GM23338 (cell line): ENCODE measurements at regions not wholly inside any gene's neighbourhood (a gene's known extent, or its start where the extent isn't known, plus 50 kb on each side); places are given as distances from the start of the nearest gene placed in this dataset.

ENCODE experiments used
- ATAC-seq: fragments of 200-7000 bp; cut with Tn5 transposase; 3 replicates; pipeline ENCODE4 v1.9.1; 2020
- DNase-seq: peaks from one replicate; pipeline ENCODE4 v3.0.0-alpha.2; 2015; ENCODE audit warnings: low spot score
- H2AFZ ChIP-seq: fragments of 200-600 bp; sonication (generic); 2 replicates; pipeline ENCODE4 v1.8.0; 2016; ENCODE audit warnings: antibody characterized with exemption, mild to moderate bottlenecking, moderate library complexity
- H3F3A ChIP-seq: fragments of 200-600 bp; sonication (generic); replicated peaks from 2 replicates; pipeline ENCODE4 v1.8.0; 2017; ENCODE audit warnings: antibody characterized with exemption, mixed run types, low read depth
- H3K27ac ChIP-seq: fragments of 200-600 bp; sonication (generic); 2 replicates; pipeline ENCODE4 v1.6.1; 2016; ENCODE audit warnings: low read depth
- H3K27me3 ChIP-seq: fragments of 200-600 bp; sonication (generic); 2 replicates; pipeline ENCODE4 v1.8.0; 2016; ENCODE audit warnings: mild to moderate bottlenecking, mixed run types, moderate library complexity; ENCODE audit not compliant: insufficient read depth
- H3K36me3 ChIP-seq: fragments of 200-600 bp; sonication (generic); 2 replicates; pipeline ENCODE4 v1.8.0; 2016; ENCODE audit warnings: mild to moderate bottlenecking; ENCODE audit not compliant: insufficient read depth
- H3K4me1 ChIP-seq: fragments of 200-600 bp; sonication (generic); 2 replicates; pipeline ENCODE4 v1.8.0; 2016; ENCODE audit warnings: mild to moderate bottlenecking, moderate library complexity; ENCODE audit not compliant: insufficient read depth
- H3K4me2 ChIP-seq: fragments of 200-600 bp; sonication (generic); 2 replicates; pipeline ENCODE4 v1.7.1; 2017; ENCODE audit warnings: mixed run types
- H3K4me3 ChIP-seq: fragments of 200-600 bp; sonication (generic); 2 replicates; pipeline ENCODE4 v1.6.1; 2016; ENCODE audit warnings: mixed run types
- H3K79me2 ChIP-seq: fragments of 200-600 bp; sonication (generic); replicated peaks from 2 replicates; pipeline ENCODE4 v1.8.0; 2017; ENCODE audit warnings: mild to moderate bottlenecking; ENCODE audit not compliant: insufficient read depth
- H3K9me2 ChIP-seq: fragments of 200-600 bp; sonication (generic); 2 replicates; pipeline ENCODE4 v1.8.0; 2017; ENCODE audit not compliant: insufficient read depth
- H4K20me1 ChIP-seq: fragments of 200-600 bp; sonication (generic); replicated peaks from 2 replicates; pipeline ENCODE4 v1.8.0; 2017; ENCODE audit warnings: mild to moderate bottlenecking; ENCODE audit not compliant: insufficient read depth
- H3K27ac Mint-ChIP-seq: 2 replicates; pipeline ENCODE4 v1.8.0; 2020; ENCODE audit warnings: inconsistent platforms, mild to moderate bottlenecking, moderate library complexity, mixed read lengths
- H3K27me3 Mint-ChIP-seq: 3 replicates; pipeline ENCODE4 v1.8.0; 2022; ENCODE audit warnings: low read depth, mild to moderate bottlenecking, moderate library complexity, mixed read lengths, inconsistent platforms; ENCODE audit not compliant: insufficient read depth, poor library complexity
- H3K36me3 Mint-ChIP-seq: 3 replicates; pipeline ENCODE4 v1.8.0; 2021; ENCODE audit warnings: low read depth, mild to moderate bottlenecking, inconsistent platforms, moderate library complexity, mixed read lengths
- H3K4me1 Mint-ChIP-seq: 3 replicates; pipeline ENCODE4 v1.8.0; 2020; ENCODE audit warnings: mild to moderate bottlenecking, inconsistent platforms, mixed read lengths
- H3K4me3 Mint-ChIP-seq: 3 replicates; pipeline ENCODE4 v1.8.0; 2021; ENCODE audit warnings: moderate library complexity, mild to moderate bottlenecking, inconsistent platforms, mixed read lengths
- H3K9me3 Mint-ChIP-seq: 3 replicates; pipeline ENCODE4 v1.8.0; 2020; ENCODE audit warnings: moderate library complexity, mild to moderate bottlenecking, inconsistent platforms, mixed read lengths
- CREB1 ChIP-seq: fragments of 250-450 bp; sonication (Bioruptor Pico); IDR thresholded peaks from 2 replicates; pipeline ENCODE4 v1.5.0; 2020; ENCODE audit warnings: low read depth, mild to moderate bottlenecking, moderate library complexity
- EZH2 ChIP-seq: fragments of 200-600 bp; sonication (generic); IDR thresholded peaks from one replicate; pipeline ENCODE4 v1.8.0; 2017; ENCODE audit warnings: antibody characterized with exemption, mild to moderate bottlenecking, low read depth; ENCODE audit not compliant: unreplicated experiment
- EZH2phosphoT487 ChIP-seq: fragments of 200-600 bp; sonication (generic); IDR thresholded peaks from one replicate; pipeline ENCODE4 v1.8.1; 2018; ENCODE audit warnings: antibody characterized with exemption; ENCODE audit not compliant: unreplicated experiment
- JUNB ChIP-seq: IDR thresholded peaks from one replicate; pipeline ENCODE4 v1.6.1; 2016; ENCODE audit warnings: antibody characterized with exemption; ENCODE audit not compliant: unreplicated experiment
- POLR2AphosphoS5 ChIP-seq: IDR thresholded peaks from 2 replicates; pipeline ENCODE4 v1.6.1; 2016; ENCODE audit warnings: antibody characterized with exemption, low read depth
- STAT1 ChIP-seq: IDR thresholded peaks from one replicate; pipeline ENCODE4 v1.6.1; 2016; ENCODE audit warnings: antibody characterized with exemption; ENCODE audit not compliant: unreplicated experiment
- ZNF114 ChIP-seq: fragments of 250-450 bp; sonication (Bioruptor Pico); IDR thresholded peaks from 2 replicates; pipeline ENCODE4 v1.5.0; 2020; ENCODE audit warnings: mild to moderate bottlenecking, moderate library complexity
- TF ChIP-seq, protein P1 (sequence below): fragments of 250-450 bp; sonication (Bioruptor Pico); IDR thresholded peaks from 2 replicates; pipeline ENCODE4 v1.5.0; 2020; ENCODE audit warnings: mild to moderate bottlenecking, moderate library complexity
- TF ChIP-seq, protein P2 (sequence below), 2 experiments: fragments of 200-600 bp in 1 of 2; sonication (generic) in 1 of 2; conservative IDR thresholded peaks; 2 replicates each; pipeline versions ENCODE4 v1.5.1 to v1.6.1; 2016 to 2017; ENCODE audit warnings: antibody characterized with exemption in 2 of 2, low read depth in 2 of 2, mild to moderate bottlenecking in 2 of 2, moderate library complexity in 1 of 2
- TF ChIP-seq, protein P3 (sequence below): IDR thresholded peaks from 2 replicates; pipeline ENCODE4 v1.6.1; 2016; ENCODE audit warnings: antibody characterized with exemption
- TF ChIP-seq, protein P4 (sequence below): IDR thresholded peaks from one replicate; pipeline ENCODE4 v1.6.1; 2018; ENCODE audit warnings: antibody characterized with exemption; ENCODE audit not compliant: unreplicated experiment

DNA sequence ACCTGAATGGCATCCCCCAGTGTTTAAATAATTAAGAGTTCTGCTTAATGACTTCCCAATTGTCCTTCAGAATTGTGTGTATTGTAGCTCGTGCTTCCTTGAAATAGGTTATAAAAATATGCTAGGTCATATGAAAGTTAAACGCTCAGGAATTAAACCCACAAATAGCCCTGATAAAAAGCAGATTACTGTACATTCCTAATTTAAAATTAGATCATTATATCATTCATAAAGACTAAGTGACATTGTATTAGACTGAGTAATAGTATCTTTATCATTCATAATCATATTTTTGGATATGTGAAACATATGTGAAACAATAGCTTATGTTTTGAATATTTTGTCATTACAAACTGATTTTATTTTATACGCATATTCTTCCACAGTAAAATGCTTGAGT lies 1706.7 kb downstream of the HACE1 start:
- Histone ChIP-seq H2AFZ (no peak overlapping the region), H4K20me1 (no peaks in the 10 kb centered on the region), H3K4me2 (no peak overlapping the region), H3K27ac (no peak overlapping the region), H3K4me1 (0 out of 2 replicates have a peak, but pooled peaks cover 4% of the 10 kb centered on the region), H3K9me2 (no peaks in the 10 kb centered on the region), H3K4me3 (no peak overlapping the region), H3K27me3 (no peaks in the 10 kb centered on the region), H3F3A (no peaks in the 10 kb centered on the region), H3K79me2 (no peaks in the 10 kb centered on the region), H3K36me3 (no peaks in the 10 kb centered on the region)
- no peak overlapping the region for H3K4me3 Mint-ChIP-seq
- no peaks in the 10 kb centered on the region for H3K4me1 Mint-ChIP-seq
- TF ChIP-seq, protein P1, sequence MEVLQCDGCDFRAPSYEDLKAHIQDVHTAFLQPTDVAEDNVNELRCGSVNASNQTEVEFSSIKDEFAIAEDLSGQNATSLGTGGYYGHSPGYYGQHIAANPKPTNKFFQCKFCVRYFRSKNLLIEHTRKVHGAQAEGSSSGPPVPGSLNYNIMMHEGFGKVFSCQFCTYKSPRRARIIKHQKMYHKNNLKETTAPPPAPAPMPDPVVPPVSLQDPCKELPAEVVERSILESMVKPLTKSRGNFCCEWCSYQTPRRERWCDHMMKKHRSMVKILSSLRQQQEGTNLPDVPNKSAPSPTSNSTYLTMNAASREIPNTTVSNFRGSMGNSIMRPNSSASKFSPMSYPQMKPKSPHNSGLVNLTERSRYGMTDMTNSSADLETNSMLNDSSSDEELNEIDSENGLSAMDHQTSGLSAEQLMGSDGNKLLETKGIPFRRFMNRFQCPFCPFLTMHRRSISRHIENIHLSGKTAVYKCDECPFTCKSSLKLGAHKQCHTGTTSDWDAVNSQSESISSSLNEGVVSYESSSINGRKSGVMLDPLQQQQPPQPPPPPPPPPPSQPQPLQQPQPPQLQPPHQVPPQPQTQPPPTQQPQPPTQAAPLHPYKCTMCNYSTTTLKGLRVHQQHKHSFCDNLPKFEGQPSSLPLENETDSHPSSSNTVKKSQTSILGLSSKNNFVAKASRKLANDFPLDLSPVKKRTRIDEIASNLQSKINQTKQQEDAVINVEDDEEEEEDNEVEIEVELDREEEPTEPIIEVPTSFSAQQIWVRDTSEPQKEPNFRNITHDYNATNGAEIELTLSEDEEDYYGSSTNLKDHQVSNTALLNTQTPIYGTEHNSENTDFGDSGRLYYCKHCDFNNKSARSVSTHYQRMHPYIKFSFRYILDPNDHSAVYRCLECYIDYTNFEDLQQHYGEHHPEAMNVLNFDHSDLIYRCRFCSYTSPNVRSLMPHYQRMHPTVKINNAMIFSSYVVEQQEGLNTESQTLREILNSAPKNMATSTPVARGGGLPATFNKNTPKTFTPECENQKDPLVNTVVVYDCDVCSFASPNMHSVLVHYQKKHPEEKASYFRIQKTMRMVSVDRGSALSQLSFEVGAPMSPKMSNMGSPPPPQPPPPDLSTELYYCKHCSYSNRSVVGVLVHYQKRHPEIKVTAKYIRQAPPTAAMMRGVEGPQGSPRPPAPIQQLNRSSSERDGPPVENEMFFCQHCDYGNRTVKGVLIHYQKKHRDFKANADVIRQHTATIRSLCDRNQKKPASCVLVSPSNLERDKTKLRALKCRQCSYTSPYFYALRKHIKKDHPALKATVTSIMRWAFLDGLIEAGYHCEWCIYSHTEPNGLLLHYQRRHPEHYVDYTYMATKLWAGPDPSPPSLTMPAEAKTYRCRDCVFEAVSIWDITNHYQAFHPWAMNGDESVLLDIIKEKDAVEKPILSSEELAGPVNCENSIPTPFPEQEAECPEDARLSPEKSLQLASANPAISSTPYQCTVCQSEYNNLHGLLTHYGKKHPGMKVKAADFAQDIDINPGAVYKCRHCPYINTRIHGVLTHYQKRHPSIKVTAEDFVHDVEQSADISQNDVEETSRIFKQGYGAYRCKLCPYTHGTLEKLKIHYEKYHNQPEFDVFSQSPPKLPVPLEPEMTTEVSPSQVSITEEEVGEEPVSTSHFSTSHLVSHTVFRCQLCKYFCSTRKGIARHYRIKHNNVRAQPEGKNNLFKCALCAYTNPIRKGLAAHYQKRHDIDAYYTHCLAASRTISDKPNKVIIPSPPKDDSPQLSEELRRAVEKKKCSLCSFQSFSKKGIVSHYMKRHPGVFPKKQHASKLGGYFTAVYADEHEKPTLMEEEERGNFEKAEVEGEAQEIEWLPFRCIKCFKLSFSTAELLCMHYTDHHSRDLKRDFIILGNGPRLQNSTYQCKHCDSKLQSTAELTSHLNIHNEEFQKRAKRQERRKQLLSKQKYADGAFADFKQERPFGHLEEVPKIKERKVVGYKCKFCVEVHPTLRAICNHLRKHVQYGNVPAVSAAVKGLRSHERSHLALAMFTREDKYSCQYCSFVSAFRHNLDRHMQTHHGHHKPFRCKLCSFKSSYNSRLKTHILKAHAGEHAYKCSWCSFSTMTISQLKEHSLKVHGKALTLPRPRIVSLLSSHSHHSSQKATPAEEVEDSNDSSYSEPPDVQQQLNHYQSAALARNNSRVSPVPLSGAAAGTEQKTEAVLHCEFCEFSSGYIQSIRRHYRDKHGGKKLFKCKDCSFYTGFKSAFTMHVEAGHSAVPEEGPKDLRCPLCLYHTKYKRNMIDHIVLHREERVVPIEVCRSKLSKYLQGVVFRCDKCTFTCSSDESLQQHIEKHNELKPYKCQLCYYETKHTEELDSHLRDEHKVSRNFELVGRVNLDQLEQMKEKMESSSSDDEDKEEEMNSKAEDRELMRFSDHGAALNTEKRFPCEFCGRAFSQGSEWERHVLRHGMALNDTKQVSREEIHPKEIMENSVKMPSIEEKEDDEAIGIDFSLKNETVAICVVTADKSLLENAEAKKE (CRISPR knock-in tag): no peak
- TF ChIP-seq EZH2phosphoT487 (no peak), STAT1 (no peak), ZNF114 (CRISPR knock-in tag) (no peak), EZH2 (no peak), CREB1 (CRISPR knock-in tag) (no peak), POLR2AphosphoS5 (no peak), JUNB (no peak)
- TF ChIP-seq, protein P2, sequence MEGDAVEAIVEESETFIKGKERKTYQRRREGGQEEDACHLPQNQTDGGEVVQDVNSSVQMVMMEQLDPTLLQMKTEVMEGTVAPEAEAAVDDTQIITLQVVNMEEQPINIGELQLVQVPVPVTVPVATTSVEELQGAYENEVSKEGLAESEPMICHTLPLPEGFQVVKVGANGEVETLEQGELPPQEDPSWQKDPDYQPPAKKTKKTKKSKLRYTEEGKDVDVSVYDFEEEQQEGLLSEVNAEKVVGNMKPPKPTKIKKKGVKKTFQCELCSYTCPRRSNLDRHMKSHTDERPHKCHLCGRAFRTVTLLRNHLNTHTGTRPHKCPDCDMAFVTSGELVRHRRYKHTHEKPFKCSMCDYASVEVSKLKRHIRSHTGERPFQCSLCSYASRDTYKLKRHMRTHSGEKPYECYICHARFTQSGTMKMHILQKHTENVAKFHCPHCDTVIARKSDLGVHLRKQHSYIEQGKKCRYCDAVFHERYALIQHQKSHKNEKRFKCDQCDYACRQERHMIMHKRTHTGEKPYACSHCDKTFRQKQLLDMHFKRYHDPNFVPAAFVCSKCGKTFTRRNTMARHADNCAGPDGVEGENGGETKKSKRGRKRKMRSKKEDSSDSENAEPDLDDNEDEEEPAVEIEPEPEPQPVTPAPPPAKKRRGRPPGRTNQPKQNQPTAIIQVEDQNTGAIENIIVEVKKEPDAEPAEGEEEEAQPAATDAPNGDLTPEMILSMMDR (conservative IDR thresholded peaks at IDR 0.05; ENCODE audit: low read depth in 2 of 2): no peak
- TF ChIP-seq, protein P3, sequence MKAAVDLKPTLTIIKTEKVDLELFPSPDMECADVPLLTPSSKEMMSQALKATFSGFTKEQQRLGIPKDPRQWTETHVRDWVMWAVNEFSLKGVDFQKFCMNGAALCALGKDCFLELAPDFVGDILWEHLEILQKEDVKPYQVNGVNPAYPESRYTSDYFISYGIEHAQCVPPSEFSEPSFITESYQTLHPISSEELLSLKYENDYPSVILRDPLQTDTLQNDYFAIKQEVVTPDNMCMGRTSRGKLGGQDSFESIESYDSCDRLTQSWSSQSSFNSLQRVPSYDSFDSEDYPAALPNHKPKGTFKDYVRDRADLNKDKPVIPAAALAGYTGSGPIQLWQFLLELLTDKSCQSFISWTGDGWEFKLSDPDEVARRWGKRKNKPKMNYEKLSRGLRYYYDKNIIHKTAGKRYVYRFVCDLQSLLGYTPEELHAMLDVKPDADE: no peak
- TF ChIP-seq, protein P4, sequence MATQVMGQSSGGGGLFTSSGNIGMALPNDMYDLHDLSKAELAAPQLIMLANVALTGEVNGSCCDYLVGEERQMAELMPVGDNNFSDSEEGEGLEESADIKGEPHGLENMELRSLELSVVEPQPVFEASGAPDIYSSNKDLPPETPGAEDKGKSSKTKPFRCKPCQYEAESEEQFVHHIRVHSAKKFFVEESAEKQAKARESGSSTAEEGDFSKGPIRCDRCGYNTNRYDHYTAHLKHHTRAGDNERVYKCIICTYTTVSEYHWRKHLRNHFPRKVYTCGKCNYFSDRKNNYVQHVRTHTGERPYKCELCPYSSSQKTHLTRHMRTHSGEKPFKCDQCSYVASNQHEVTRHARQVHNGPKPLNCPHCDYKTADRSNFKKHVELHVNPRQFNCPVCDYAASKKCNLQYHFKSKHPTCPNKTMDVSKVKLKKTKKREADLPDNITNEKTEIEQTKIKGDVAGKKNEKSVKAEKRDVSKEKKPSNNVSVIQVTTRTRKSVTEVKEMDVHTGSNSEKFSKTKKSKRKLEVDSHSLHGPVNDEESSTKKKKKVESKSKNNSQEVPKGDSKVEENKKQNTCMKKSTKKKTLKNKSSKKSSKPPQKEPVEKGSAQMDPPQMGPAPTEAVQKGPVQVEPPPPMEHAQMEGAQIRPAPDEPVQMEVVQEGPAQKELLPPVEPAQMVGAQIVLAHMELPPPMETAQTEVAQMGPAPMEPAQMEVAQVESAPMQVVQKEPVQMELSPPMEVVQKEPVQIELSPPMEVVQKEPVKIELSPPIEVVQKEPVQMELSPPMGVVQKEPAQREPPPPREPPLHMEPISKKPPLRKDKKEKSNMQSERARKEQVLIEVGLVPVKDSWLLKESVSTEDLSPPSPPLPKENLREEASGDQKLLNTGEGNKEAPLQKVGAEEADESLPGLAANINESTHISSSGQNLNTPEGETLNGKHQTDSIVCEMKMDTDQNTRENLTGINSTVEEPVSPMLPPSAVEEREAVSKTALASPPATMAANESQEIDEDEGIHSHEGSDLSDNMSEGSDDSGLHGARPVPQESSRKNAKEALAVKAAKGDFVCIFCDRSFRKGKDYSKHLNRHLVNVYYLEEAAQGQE: no peak
- DNase-seq (no peak), ATAC-seq (no peak)
- no peaks in the 10 kb centered on the region for H3K9me3 Mint-ChIP-seq
- H3K27me3 Mint-ChIP-seq: no peaks in the 10 kb centered on the region
- no peak overlapping the region for H3K27ac Mint-ChIP-seq
- H3K36me3 Mint-ChIP-seq: no peaks in the 10 kb centered on the region
